Activated T-helper 1 cell treated with anti-CD3 and anti-CD28 coated beads, Interleukin-12 subunit alpha, Interleukin-12 subunit beta, Interleukin-2, Interleukin-4 antibody, amounts not matched to agents 30 ng/mL and 10 ng/mL and 1 ng/mL, durations not matched to agents 14 hours and 24 hours and 36 hours (primary cell): ENCODE measurements at regions not wholly inside any gene's neighbourhood (a gene's known extent, or its start where the extent isn't known, plus 50 kb on each side); places are given as distances from the start of the nearest gene placed in this dataset.

Experiments
- DNase-seq: peaks from one replicate; pipeline ENCODE4 v3.0.0; 2021; ENCODE audit warnings: low spot score
- H3K27ac Mint-ChIP-seq: one replicate; pipeline ENCODE4 v1.8.0; 2021; ENCODE audit warnings: mild to moderate bottlenecking, mixed read lengths
- H3K27me3 Mint-ChIP-seq: one replicate; pipeline ENCODE4 v1.8.0; 2022; ENCODE audit warnings: mild to moderate bottlenecking, moderate library complexity, mixed read lengths; ENCODE audit not compliant: insufficient read depth
- H3K36me3 Mint-ChIP-seq: one replicate; pipeline ENCODE4 v1.8.0; 2021; ENCODE audit warnings: low read depth, mixed read lengths
- H3K4me1 Mint-ChIP-seq: one replicate; pipeline ENCODE4 v1.8.0; 2021; ENCODE audit warnings: low read depth, mixed read lengths
- H3K4me3 Mint-ChIP-seq: one replicate; pipeline ENCODE4 v1.8.0; 2021; ENCODE audit warnings: mild to moderate bottlenecking, moderate library complexity, mixed read lengths
- H3K9me3 Mint-ChIP-seq: one replicate; pipeline ENCODE4 v1.8.0; 2021; ENCODE audit warnings: mixed read lengths
- intact Hi-C: fragments of 100-400 bp; cut with micrococcal nuclease; formaldehyde crosslinking; loops from one replicate; pipeline ENCODE4 v1.15.1; 2024

DNA sequence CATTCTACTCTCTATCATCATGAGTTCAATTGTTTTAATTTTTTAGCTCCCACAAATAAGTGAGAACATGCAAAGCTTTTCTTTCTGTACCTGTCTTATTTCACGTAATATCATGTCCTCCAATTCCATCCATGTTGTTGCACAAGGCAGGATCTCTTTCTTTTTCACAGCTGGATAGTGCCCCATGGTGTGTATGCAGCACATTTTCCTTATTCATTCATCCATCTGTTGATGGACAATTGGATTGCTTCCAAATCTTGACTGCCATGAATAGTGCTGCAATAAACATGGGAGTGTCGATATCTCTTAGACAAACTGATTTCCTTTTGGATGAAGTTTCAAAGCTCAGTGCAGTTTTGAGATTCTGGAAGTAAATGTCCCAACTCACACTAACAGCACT, 326.9 kb downstream of the FGF9 start:
- H3K9me3 Mint-ChIP-seq = no peaks in the 10 kb centered on the region
- H3K27me3 Mint-ChIP-seq = no peaks in the 10 kb centered on the region
- no peaks in the 10 kb centered on the region for H3K4me1 Mint-ChIP-seq
- no peaks in the 10 kb centered on the region for H3K36me3 Mint-ChIP-seq
- H3K4me3 Mint-ChIP-seq = no peak overlapping the region
- no peak for DNase-seq
- intact Hi-C loops = no loop called here
- no peak overlapping the region for H3K27ac Mint-ChIP-seq

DNA sequence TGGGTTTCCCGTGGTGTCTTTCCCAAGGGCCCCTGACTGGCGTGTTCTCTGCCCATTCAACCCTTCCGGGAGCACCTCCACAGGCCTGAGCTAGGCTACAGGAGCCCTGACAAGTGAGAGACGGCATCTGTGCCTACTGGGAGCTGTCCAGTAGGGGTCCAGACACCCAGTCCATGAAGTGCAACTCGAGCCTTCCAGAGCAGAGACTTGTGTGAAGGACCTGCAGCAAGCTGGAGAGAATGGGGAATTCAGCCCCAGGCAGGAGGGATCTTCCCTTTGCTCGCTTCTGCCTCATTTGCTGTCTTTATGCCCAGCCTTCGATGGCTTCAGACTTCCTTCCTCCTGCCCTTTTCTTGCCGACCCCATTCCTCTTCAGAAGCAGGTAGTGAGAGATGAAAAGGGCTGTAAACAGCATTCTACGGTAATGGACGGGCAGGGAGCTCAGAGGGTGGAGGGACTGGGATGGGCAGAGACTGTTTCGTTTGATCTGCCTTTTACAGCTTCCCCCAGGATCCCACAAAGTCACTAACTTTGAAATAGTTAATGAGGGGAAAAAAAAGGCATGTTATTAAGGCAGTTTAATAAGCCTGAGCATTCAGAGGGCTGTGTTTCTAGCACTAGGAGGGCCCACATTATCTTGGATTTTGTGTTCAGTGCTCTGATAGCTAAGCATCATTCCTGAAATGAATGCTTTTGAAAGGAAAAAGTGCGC, 327.6 kb downstream of the FGF9 start:
- Mint-ChIP-seq H3K27ac (no peak overlapping the region), H3K4me1 (no peaks in the 10 kb centered on the region), H3K9me3 (no peaks in the 10 kb centered on the region), H3K36me3 (no peaks in the 10 kb centered on the region), H3K4me3 (no peak overlapping the region), H3K27me3 (no peaks in the 10 kb centered on the region)
- intact Hi-C loops = no loop called here
- no peak for DNase-seq

DNA sequence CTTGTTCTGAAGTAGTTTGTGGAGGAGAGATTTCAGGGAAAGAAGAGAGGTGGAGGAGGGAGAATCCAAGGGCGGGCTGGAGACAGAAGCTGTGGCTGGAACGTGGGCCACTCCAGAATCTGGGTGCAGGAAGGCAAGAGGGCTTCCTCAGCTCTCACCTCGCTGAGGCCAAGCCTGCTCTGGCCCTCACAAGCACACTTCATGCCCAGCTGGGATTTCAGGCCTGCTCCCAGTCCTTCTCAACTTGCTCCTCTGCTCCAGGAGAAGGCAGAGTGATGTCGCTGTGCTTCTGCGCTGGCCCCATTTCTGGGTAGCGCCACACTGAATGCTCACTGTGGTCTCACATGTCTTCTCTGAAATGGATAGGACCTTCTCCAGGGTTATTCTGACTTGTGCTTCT, 328.8 kb downstream of the FGF9 start:
- DNase-seq = no peak
- Mint-ChIP-seq H3K27ac (no peak overlapping the region), H3K9me3 (no peaks in the 10 kb centered on the region)

DNA sequence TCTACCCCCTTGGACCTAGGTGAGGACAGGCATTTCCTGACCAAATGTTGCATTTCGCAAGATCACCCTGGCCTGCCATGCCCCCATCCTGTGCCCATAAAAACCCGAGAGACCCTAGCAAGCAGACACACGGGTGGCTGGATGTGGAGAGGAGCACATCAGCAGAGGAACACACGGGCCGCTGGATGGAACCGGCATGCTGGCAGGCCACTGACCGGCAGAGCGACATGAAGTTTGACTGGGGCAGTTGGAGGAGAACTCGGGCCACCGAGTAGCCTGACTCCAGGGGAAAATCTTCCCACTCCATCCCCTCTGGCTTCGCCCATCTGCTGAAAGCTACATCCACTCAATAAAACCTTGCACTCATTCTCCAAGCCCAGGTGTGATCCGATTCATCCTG, 329.3 kb downstream of the FGF9 start:
- no peaks in the 10 kb centered on the region for H3K4me1 Mint-ChIP-seq
- no peak overlapping the region for H3K4me3 Mint-ChIP-seq
- H3K27ac Mint-ChIP-seq = no peak overlapping the region
- intact Hi-C loops = no loop called here
- H3K27me3 Mint-ChIP-seq = no peaks in the 10 kb centered on the region
- no peaks in the 10 kb centered on the region for H3K36me3 Mint-ChIP-seq
- DNase-seq = no peak
- no peaks in the 10 kb centered on the region for H3K9me3 Mint-ChIP-seq

More for the DNA sequence above, 328.8 kb downstream of the FGF9 start:
- no peaks in the 10 kb centered on the region for H3K27me3 Mint-ChIP-seq
- no peak overlapping the region for H3K4me3 Mint-ChIP-seq
- no peaks in the 10 kb centered on the region for H3K36me3 Mint-ChIP-seq
- intact Hi-C loops = no loop called here
- H3K4me1 Mint-ChIP-seq = no peaks in the 10 kb centered on the region

DNA sequence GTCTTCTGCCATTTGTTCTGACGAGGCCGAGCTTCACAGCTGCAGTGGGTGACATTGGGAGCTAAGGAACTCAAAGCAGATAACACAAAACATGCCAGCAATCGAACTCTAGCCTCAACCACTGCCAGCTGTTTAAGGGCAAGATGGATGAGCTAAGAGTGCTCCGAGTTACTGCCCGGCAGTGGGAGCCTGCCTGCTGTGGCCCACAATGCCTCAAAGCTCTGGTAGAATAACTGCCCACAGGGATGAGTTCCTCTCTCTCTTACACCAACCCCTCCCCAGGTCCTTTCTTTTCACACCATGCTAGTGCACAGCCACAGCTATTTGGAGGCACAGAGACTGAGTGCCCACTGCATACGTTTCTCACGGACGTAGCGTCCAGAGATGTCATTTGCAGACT, 330.5 kb downstream of the FGF9 start:
- DNase-seq = no peak
- Mint-ChIP-seq H3K4me3 (no peak overlapping the region), H3K27ac (no peak overlapping the region), H3K4me1 (no peaks in the 10 kb centered on the region), H3K36me3 (no peaks in the 10 kb centered on the region), H3K9me3 (no peaks in the 10 kb centered on the region), H3K27me3 (no peaks in the 10 kb centered on the region)
- intact Hi-C loops = no loop called here

DNA sequence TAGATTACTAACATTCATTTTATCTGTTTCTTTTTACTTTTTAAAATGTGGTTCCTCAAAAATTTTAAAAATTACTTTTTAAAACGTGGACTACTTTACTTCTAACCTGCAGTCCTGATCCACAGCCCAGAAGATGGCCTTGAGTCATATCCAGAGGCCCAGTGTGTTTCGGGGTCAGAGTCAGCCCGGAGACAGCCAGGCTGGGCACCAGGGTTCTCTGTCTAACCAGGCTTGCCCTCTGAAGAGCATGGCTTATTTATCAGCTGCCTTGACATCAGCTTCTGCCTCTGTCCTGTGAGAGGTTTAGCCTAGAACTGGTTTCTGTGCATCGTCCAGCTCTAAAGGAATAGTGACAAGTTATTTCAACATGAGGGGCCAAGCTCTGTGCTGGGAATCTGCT, 332.0 kb downstream of the FGF9 start:
- intact Hi-C loops = no loop called here
- DNase-seq = no peak
- H3K4me1 Mint-ChIP-seq = no peaks in the 10 kb centered on the region
- no peak overlapping the region for H3K27ac Mint-ChIP-seq
- no peaks in the 10 kb centered on the region for H3K36me3 Mint-ChIP-seq
- no peaks in the 10 kb centered on the region for H3K27me3 Mint-ChIP-seq
- peaks cover under 1% of the 10 kb centered on the region for H3K9me3 Mint-ChIP-seq
- H3K4me3 Mint-ChIP-seq = no peak overlapping the region

DNA sequence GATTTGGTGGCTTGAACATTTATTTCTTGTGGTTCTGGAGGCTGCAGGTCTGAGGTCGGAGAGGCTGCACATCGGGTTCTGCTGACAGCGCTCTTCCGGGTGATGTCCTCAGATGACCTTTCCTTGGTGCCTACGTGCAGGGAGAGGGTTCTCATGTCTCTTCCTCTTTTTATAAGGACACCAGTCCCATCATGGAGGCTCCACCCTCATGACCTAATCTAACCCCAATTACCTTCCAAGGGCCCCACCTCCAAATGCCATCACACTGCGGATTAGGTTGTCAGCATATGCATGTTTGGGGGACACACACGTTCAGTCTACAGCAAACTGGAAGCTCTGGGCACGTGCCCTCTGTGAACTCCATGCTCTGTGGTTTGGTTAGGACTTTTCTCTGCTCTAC, 338.6 kb downstream of the FGF9 start:
- Mint-ChIP-seq H3K27ac (no peak overlapping the region), H3K4me3 (no peak overlapping the region), H3K9me3 (peaks cover 7% of the 10 kb centered on the region), H3K4me1 (no peaks in the 10 kb centered on the region), H3K27me3 (no peaks in the 10 kb centered on the region), H3K36me3 (no peaks in the 10 kb centered on the region)
- intact Hi-C loops = no loop called here
- no peak for DNase-seq

DNA sequence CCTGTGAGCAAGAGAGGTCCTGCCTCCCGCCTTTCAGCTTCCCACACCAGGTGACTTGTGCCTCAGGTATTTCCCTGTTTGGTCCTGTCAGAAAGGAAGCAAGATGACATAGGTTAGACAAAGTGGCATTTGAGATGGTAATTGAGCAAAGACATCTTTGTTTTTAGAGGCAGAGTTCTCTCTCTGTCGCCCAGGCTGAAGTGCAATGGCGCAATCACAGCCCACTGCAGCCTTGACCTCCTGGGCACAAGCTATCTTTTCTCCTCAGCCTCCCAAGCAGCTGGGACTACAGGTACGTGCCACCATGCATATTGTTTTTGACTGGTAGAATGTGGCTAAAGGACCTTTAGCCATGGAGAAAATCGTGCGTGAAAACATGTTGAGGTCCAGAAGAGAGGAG, 339.1 kb downstream of the FGF9 start:
- no peaks in the 10 kb centered on the region for H3K36me3 Mint-ChIP-seq
- no peak overlapping the region for H3K4me3 Mint-ChIP-seq
- intact Hi-C loops = no loop called here

DNA sequence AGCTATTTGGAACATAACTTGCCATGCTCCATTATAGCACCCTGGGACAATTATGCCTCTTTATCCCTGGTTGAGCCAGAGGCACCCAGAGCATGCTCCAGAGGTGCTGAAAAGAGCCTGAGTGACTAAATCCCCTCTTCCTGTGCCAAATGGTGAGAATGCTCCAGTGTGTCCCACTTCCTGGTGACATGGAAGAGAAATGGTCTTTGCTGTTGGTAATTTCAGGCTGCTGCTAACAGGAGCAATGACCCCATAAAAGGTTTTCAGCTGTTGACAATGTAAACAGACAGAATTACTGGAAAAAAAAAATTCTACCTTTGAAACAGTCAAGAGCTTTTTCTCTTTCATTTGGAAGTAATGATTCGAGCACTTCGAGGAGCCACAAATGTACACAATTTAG, 341.8 kb downstream of the FGF9 start:
- no peak for DNase-seq
- no peaks in the 10 kb centered on the region for H3K27me3 Mint-ChIP-seq
- intact Hi-C loops = no loop called here
- peaks cover 7% of the 10 kb centered on the region for H3K9me3 Mint-ChIP-seq
- H3K27ac Mint-ChIP-seq = no peak overlapping the region
- peaks cover 8% of the 10 kb centered on the region for H3K4me1 Mint-ChIP-seq
- no peaks in the 10 kb centered on the region for H3K36me3 Mint-ChIP-seq
- no peak overlapping the region for H3K4me3 Mint-ChIP-seq

More for the DNA sequence above, 339.1 kb downstream of the FGF9 start:
- H3K9me3 Mint-ChIP-seq = peaks cover 7% of the 10 kb centered on the region
- H3K27ac Mint-ChIP-seq = no peak overlapping the region
- DNase-seq = no peak
- H3K4me1 Mint-ChIP-seq = no peaks in the 10 kb centered on the region
- no peaks in the 10 kb centered on the region for H3K27me3 Mint-ChIP-seq

DNA sequence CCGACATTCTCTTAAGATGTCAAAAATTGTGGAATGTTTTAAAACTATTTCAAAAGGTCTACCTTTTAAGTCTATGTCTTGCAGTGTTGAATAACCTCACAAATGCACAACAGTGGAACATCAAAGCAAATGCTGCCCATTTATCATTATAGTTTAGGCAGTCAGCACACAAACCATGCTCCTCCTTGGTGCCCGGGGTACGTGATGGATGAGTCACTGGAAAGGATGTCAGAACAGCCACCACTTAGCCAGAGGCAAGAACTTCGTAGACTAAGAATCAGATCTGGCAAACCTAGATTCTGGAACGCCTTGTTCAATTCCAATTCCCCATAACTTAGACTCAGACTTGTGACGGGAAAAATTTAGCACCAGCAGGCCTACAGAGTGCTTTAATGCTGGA, 343.6 kb downstream of the FGF9 start:
- intact Hi-C loops = no loop called here
- no peak overlapping the region for H3K4me3 Mint-ChIP-seq
- DNase-seq = no peak

DNA sequence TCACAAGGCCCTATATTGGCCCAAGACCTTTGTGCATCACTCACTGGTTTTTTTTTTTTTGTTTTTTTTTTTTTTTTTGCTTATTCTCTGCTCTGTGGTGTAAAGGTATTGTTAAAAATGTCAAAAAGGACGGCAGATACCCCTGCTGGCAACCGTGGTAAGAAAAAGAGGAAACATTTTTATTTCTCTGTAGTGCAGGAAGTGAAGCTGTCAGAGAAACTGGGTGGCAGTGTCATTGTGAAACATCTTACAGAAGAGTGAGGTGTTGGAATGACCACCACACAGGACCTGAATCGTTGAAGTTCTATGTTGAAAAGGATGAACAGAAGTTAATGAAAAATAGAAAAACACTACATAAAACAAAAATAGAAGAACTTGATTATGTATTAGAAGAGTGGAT, 346.4 kb downstream of the FGF9 start:
- no peak for DNase-seq

More for the DNA sequence above, 343.6 kb downstream of the FGF9 start:
- Mint-ChIP-seq H3K4me1 (peaks cover 11% of the 10 kb centered on the region), H3K9me3 (no peaks in the 10 kb centered on the region), H3K27ac (no peak overlapping the region), H3K27me3 (no peaks in the 10 kb centered on the region), H3K36me3 (no peaks in the 10 kb centered on the region)

DNA sequence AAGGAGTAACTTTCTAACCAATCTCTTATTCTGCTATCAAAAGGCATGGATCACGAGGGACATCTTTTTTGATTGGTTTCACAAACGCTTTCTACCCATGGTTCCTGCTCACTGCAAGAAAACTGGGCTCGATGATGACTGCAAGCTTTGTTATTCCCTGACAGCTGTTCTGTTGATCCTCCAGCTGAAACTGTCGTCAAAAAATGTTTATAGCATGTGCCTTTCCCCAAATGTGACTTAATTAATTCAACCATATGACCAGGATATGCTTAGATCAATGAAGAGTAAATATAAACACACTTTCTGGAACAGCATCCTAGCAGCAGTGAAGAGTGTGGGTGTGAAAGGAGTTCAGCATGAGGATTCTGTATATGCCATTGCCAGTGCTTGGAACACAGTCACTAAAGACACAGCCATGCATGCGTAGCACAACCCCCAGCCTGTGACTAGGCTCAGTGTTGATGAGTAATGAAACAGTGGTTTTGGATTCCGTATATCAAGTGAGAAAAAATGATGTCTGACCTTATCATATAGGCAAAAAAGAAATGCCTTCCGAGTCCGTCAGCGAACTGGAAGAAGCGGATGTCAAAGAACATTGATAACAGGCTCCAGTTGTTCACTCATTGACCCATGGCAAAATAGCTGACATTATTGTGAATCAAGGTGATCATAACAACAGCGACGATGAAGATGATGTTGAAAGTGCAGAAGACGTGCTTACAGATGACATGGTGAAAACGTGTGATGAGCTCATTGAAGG, 347.4 kb downstream of the FGF9 start:
- no peak for DNase-seq
- no peaks in the 10 kb centered on the region for H3K36me3 Mint-ChIP-seq
- no peak overlapping the region for H3K27ac Mint-ChIP-seq
- no peak overlapping the region for H3K4me3 Mint-ChIP-seq
- H3K9me3 Mint-ChIP-seq = no peaks in the 10 kb centered on the region
- H3K4me1 Mint-ChIP-seq = peaks cover 11% of the 10 kb centered on the region
- intact Hi-C loops = loop anchor here (5.0 kb wide), 2 partner anchors 94 to 109 kb away; no protein-coding TSS in a partner anchor
- H3K27me3 Mint-ChIP-seq = no peaks in the 10 kb centered on the region

More for the DNA sequence above, 346.4 kb downstream of the FGF9 start:
- H3K36me3 Mint-ChIP-seq = no peaks in the 10 kb centered on the region
- no peaks in the 10 kb centered on the region for H3K27me3 Mint-ChIP-seq
- no peak overlapping the region for H3K4me3 Mint-ChIP-seq
- intact Hi-C loops = loop anchor here (5.0 kb wide), 2 partner anchors 95 to 110 kb away; no protein-coding TSS in a partner anchor
- H3K27ac Mint-ChIP-seq = no peak overlapping the region
- H3K4me1 Mint-ChIP-seq = peaks cover 11% of the 10 kb centered on the region
- H3K9me3 Mint-ChIP-seq = no peaks in the 10 kb centered on the region

DNA sequence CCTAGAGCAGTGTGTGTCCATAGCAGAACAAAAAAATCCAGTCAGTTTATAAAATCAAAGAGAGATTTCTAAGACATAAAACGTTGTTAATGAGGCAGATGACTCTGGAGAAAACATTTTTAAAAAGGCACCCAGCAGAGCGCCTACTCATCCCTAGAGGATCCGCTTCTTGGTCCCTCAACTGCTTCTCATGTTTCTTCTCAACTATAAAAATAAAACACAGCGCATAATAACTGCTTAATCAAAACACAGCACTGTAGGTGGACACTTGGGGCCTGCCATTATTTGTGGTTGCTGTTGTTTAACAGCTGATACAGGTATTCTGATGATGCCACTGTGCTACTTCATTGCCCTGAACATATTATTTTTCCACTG, 347.9 kb downstream of the FGF9 start:
- intact Hi-C loops = loop anchor here (5.0 kb wide), 2 partner anchors 93 to 108 kb away; no protein-coding TSS in a partner anchor

More for the DNA sequence above, 347.9 kb downstream of the FGF9 start:
- H3K27me3 Mint-ChIP-seq = no peaks in the 10 kb centered on the region
- H3K4me3 Mint-ChIP-seq = no peak overlapping the region
- H3K4me1 Mint-ChIP-seq = peaks cover 11% of the 10 kb centered on the region
- H3K27ac Mint-ChIP-seq = no peak overlapping the region
- DNase-seq = no peak
- no peaks in the 10 kb centered on the region for H3K9me3 Mint-ChIP-seq
- no peaks in the 10 kb centered on the region for H3K36me3 Mint-ChIP-seq
